ENCODE measurements at regions not wholly inside any gene's neighbourhood (a gene's known extent, or its start where the extent isn't known, plus 50 kb on each side); places are given as distances from the start of the nearest gene placed in this dataset.
"Not testable (repeated sequence)": the region's sequence is repeated elsewhere in the genome, so short reads cannot be mapped to it uniquely, and the experiment has no call there.

DNA sequence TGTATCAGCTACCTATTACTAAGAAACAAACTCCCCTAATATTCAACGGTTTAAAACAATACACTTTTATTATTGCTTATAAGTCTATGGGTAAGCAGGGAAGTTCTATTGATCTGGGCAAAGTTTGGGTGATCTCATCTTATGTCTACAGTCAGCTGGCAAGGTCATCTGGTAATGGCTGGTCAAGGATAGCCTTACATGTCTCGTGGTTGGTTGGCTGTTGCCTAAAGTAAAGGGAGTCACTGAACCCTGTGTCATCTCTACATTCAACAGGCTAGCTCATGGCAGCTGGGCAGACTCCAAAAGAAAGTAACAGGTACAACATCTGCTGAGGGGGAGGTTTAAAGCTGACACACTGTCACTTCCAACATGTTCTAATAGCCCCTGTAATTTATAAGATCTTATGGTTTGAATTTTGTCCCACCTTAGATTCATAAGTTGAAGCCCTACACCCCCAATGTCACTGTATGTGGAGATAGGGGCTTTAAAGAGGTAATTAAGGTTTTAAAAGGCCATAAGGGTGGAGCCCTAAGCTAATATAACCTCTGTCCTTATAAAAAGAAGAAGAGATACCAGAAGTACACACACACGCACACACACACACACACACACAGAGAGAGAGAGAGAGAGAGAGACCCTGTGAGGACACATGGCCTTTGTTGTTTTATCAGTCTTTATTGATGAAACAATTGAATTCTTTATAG lies 419.1 kb downstream of the NPIPA8 start:
- in situ Hi-C loops (cut with MboI; ENCODE audit: low pct_unique_long_range_greater_than_20kb, low sequenced_read_pairs): no loop called here

DNA sequence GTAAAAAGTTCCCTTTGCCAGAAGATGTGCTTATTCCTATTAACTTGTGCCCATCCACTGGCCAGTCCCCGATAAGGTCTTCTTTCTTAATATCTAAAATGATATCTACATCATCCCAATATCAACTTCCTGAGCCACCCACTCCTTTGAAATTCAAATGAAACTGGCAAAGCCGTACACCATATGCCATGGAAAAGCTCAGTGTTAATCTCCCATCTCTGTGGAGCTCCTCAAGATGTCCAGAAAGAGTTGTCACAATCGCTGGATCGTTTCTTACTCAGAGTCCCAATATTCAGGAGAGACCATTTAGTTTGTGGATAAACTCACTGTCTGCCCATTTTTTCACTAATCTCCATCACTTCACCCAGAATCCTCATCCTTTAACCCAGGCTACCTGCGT lies 420.7 kb downstream of the NPIPA8 start:
- in situ Hi-C loops (cut with MboI; ENCODE audit: low pct_unique_long_range_greater_than_20kb, low sequenced_read_pairs): no loop called here
- DNase-seq: no peak

More for the DNA sequence above, 419.1 kb downstream of the NPIPA8 start:
- DNase-seq: no peak

DNA sequence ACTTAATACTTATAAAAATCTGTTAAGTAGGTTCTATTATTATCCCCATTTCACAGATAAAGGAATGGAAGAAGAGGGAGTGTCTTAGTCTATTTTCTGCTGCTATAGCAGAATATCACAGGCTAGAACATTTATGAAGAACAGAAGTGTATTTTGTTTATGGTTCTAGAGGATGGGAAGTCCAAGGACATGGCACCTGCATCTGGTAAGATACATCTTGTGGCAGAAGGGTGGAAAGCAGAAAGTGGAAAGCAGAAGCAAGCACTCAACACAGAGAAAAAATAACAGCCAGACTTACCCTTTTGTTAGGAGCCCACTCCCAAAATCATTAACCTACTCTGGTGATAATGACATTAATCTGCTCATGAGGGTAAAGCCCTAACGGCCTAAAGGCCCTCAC lies 422.4 kb downstream of the NPIPA8 start:
- in situ Hi-C loops (cut with MboI; ENCODE audit: low pct_unique_long_range_greater_than_20kb, low sequenced_read_pairs): no loop called here
- no peak for DNase-seq

DNA sequence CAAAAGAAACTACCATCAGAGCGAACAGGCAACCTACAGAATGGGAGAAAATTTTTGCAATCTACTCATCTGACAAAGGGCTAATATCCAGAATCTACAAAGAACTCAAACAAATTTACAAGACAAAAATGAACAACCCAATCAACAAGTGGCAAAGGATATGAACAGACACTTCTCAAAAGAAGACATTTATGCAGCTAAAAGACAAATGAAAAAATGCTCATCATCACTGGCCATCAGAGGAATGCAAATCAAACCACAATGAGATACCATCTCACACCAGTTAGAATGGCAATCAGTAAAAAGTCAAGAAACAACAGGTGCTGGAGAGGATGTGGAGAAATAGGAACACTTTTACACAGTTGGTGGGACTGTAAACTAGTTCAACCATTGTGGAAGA lies 425.0 kb downstream of the NPIPA8 start:
- in situ Hi-C loops (cut with MboI; ENCODE audit: low pct_unique_long_range_greater_than_20kb, low sequenced_read_pairs): not testable (repeated sequence)

DNA sequence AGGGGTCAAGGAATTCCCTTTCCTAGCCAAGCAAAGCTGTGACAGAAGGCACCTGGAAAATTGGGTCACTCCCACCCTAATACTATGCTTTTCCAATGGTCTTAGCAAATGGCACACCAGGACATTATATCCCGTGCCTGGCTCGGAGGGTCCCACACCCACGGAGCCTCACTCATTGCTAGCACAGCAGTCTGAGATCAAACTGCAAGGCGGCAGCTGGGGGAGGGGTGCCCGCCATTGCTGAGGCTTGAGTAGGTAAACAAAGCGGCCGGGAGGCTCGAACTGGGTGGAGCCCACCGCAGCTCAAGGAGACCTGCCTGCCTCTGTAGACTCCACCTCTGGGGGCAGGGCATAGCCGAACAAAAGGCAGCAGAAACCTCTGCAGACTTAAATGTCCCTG lies 429.9 kb downstream of the NPIPA8 start:
- DNase-seq; in situ Hi-C loops (cut with MboI; ENCODE audit: low pct_unique_long_range_greater_than_20kb, low sequenced_read_pairs): not testable (repeated sequence)

More for the DNA sequence above, 425.0 kb downstream of the NPIPA8 start:
- not testable (repeated sequence) for DNase-seq

DNA sequence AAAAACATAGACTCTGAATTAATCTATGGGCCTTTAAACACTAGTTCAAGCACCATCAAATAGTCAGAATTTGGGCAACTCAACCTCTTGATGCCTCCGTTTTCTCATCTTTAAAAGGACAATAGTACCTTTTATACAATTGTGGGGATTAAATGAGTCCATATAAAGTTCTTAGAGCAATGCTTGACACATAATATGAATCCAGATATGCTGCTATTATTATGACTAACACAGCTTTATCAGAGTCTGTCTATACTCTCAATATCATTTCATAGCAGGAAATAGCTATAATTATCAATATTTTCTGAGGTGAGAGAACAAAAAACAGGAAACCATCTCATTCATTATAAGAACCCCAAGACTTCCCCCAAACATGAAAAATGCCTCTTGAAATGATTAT lies 430.5 kb upstream of the XYLT1 start:
- no peak for DNase-seq
- in situ Hi-C loops (cut with MboI; ENCODE audit: low pct_unique_long_range_greater_than_20kb, low sequenced_read_pairs): no loop called here

DNA sequence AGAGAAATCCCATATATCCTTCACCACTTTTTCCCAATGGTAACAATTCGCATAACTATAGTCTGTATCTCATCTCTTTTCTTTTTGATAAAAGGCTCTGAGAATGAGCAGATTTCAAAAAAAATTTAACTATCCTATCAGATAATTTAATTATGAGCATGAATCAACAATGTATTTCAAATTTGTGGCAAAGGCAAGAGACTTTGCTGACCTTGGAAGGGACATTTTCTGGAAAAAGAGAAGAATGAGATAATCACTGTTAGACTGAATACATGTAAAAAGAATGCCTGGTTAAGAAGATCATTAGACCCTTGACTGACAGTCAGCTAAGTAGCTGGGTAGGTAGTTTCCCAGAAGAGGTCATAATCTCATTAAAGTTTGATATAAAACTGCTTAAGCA lies 428.4 kb upstream of the XYLT1 start:
- in situ Hi-C loops (cut with MboI; ENCODE audit: low pct_unique_long_range_greater_than_20kb, low sequenced_read_pairs): no loop called here
- no peak for DNase-seq

DNA sequence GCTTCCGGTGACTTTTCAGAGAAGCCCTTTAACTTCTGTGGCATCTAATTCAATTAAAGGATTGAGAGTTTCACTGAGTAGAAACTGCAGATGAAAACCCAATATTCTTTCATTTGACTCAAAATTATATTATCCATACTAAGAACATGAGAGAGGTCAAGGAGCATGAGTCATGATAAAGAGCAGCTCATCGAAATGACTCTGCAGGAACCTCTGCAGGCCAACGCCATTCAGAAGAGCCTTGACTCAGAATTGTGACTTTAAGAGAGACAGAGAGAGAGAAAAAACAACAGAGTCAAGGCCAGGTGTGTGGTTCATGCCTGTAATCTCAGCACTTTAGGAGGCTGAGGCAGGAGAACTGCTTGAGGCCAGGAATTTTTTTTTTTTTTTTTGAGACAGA lies 417.2 kb upstream of the XYLT1 start:
- in situ Hi-C loops (cut with MboI; ENCODE audit: low pct_unique_long_range_greater_than_20kb, low sequenced_read_pairs): no loop called here
- no peak for DNase-seq

DNA sequence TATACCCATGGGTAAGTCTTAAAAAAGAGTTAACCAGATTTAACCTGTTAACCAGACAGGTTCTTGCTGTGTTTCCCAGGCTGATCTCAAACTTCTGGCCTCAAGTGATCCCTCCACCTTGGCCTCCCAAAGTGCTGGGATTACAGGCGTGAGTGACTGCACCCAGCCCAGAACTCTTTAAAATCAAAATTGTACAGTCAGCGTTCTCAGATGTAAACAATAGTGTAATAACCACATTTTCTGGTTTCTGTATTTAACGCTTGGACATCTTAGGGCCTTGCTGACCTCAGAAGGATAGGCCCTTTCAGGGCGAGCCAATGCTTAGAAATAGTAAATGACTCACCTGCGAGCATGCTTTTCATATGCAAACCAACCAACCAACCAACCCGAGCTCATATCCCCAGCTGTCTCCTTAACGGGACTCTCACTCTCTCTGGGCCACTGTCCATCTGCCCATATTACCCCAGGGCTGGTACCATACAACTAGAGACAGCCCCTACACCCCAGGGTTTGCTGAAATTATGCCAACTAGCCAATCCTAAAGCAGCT lies 415.0 kb upstream of the XYLT1 start:
- in situ Hi-C loops (cut with MboI; ENCODE audit: low pct_unique_long_range_greater_than_20kb, low sequenced_read_pairs): no loop called here
- no peak for DNase-seq

DNA sequence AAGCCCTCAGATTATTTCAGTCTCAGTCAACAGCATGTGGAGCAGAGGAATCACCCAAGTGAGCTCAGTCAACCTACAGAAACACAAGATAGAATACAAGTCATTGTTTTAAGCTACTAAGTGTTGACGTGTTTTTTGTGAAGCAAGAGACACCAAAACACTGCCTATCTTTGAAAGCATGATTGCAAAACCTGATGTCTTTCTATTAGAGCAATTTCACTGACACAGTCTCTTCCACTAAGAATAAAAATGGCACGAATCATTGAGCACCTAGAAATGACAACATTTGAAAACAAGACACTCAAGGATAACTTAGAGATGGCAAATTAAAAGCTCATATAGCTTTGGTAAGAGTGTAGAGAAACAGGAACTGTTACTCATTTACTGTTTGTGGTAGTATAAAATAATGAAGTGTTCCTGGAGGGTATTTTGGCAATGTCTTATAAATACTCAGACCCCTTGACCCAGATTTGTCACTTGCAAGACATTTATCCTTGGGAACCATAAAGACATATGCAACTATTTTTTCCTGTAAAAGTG lies 407.1 kb upstream of the XYLT1 start:
- in situ Hi-C loops (cut with MboI; ENCODE audit: low pct_unique_long_range_greater_than_20kb, low sequenced_read_pairs): no loop called here
- no peak for DNase-seq

DNA sequence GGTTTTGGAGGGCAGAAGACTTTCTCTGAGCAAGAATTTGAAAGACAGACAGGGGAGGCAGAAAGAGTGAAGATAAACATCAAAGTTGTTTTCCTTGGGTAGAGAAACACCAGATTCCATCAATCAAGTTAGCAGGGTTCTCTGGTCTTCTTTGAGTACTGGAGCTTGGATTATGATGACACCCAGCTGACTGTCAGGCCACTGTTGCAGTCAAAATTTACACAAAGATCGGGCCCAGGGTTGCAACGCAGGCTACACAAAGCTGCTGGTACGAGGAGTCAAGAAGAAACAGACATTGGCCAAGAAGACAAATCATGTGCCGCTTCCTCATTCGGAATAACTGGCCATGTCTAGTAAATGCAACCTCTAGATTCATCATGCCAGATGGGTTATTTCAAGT lies 396.2 kb upstream of the XYLT1 start:
- in situ Hi-C loops (cut with MboI; ENCODE audit: low pct_unique_long_range_greater_than_20kb, low sequenced_read_pairs): no loop called here
- no peak for DNase-seq

DNA sequence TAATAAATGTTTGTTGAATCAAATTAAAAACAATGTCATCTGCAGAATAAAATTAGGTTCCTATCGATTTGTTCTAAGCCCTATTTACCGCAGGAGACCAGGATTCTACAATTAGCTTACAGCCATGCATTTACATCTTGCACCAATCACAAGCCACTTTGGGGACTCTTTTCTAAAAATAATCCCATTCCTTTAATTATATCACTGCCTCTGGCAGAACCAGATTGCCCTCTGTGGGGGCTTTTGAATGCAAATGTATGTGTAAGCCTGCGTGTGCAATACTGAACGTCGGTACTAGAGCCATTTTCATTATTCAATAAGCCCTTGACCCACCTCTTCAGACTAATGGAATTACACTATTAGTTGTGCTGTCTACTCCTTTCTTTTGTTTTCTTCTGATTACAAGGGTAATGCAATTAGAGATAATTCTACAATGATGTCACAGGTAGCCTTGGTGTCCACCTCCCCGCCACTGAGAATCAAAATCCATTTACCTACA lies 391.3 kb upstream of the XYLT1 start:
- in situ Hi-C loops (cut with MboI; ENCODE audit: low pct_unique_long_range_greater_than_20kb, low sequenced_read_pairs): no loop called here
- DNase-seq: no peak

DNA sequence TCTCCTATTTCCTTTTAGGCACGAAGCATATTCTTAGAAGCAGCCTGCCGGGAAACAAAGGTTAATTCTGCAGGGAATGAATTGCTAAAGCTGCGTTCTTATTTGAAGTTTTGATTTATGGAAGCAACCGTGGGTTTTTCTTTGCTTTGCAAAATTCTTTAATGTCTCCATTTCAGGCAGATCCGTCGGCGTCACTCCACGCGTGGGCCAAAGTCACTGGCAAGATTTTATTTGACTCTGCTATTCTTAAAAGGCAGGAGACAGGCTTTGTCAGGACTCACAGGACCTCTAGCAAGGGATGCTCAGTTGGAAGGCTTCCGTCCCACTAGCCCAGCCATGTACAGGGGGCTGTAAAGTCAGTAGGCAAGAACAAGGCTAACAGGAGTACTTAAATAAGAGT lies 387.3 kb upstream of the XYLT1 start:
- no peak for DNase-seq
- in situ Hi-C loops (cut with MboI; ENCODE audit: low pct_unique_long_range_greater_than_20kb, low sequenced_read_pairs): no loop called here

DNA sequence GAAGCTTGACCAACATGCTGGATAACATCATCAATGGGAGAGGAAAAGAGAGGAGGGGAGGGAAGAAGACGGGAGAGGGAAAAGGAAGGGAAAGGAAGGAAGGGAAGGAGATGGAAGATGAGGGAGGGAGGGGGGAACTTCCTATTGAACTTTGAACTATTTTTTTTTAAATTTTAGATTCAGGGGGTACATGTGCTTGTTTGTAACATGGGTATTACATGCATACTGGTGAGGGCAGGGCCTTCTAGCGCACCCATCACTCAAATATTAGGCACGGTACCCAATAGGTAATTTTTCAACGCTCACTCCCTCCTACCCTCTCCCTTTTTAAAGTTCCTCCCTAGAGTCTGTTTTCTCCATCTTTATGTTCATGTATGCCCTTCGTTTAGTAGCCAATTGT lies 383.2 kb upstream of the XYLT1 start:
- in situ Hi-C loops (cut with MboI; ENCODE audit: low pct_unique_long_range_greater_than_20kb, low sequenced_read_pairs): no loop called here
- DNase-seq: no peak

DNA sequence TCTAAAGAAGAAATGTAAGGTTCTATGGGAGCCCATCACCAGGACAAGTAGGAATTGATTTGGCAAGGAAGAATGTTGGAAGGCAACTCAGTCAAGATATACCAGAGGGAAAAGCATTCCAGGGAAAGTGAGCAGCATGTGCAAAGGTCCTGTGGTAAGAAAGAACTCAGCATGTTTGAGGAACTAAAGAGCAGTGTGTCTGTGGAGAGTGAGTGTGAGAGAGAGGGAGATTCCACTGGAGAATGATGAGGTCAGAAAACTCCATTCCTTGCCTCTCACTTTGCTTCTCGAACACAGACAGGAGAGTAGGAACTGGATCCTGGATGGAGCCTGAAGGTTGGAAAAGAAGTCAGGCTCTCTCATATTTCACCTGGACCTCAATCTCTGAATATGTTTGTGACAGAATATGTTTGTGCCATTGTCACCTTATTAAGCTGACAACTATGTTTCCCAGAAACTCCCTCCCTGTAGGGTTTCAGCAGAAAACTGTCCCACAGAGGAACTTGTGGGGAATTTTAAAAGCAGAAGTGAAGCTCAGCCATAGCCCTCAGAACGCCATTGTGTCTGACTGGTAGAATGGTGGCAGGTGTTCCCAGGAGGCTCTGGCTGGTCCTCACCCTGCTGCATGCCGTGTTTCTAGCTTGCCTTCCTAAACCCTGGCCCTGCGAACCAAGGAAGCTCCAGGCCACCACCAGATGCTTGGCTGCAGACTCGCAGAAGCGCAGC lies 382.4 kb upstream of the XYLT1 start:
- DNase-seq: no peak
- in situ Hi-C loops (cut with MboI; ENCODE audit: low pct_unique_long_range_greater_than_20kb, low sequenced_read_pairs): no loop called here

DNA sequence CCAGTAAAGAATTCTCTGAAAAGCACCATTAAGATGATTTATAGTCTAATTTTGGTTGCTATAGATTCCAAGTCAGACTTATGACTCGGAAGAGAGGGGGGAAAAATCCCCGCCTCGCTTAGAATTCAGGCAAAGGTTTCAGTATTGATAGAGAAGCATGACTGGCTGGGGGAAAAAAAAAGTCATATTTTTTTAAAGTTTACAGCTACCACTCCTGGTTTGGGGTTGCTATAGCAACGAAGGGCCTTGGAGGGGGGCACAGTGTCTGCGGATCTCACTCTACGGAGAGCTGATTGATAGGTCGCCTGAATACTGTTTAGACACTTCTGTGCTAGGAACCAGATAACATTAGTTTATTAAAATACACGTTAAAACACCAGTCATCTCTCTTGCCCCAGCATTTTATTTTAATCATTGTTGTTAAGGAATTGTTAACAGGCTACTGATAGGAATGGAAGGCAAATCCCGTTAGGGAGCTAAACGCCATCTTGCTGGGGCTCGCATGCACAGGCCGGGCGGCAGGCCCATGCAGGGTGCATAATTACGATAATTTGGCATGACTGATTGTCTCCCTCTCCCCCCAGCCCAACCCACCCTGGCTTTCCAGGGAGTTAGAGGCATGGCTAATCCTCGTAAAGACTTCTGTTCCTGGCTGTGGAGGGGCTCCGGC lies 380.0 kb upstream of the XYLT1 start:
- in situ Hi-C loops (cut with MboI; ENCODE audit: low pct_unique_long_range_greater_than_20kb, low sequenced_read_pairs): no loop called here
- no peak for DNase-seq

DNA sequence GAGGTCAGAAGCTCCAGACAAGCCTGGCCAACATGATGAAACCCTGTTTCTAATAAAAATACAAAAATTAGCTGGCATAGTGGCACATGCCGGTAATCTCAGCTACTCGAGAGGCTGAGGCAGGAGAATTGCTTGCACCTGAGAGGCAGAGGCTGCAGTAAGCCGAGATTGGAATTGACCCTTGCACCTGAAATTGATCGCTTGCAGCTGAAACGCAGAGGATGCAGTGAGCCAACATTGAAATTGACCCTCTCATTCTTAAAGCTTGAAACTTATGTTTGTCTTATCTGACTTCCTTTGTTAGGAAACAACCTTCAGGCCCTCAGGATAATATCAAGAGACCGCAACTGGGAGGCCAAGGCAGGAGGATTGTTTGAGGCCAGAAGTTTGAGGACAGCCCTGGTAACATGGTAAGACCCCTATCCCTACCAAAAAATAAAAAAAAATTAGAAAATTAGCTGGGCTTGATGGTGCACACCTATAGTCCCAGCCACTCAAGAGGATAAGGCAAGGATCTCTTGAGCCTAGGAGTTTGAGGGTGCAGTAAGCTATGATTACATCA lies 376.6 kb upstream of the XYLT1 start:
- in situ Hi-C loops (cut with MboI; ENCODE audit: low pct_unique_long_range_greater_than_20kb, low sequenced_read_pairs): no loop called here
- no peak for DNase-seq

DNA sequence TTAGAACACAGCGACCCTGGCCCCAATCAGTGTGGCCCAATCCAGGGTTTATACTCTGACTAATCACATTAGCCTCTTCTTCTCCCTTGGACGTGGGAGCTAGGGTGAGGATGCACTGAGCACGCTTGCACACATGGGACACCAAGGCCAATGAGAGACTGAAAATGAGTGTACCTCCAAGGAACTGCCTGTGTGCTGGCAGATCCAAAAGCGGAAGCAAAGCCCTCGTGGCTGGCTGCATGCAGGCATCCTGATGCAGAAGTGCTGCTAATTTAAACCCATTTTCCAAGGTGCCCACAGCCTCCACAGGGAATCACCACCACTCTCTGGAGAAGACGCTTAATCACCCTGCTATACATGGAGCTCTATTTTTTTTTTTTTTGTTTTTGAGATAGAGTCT lies 375.3 kb upstream of the XYLT1 start:
- DNase-seq: no peak
- in situ Hi-C loops (cut with MboI; ENCODE audit: low pct_unique_long_range_greater_than_20kb, low sequenced_read_pairs): no loop called here

DNA sequence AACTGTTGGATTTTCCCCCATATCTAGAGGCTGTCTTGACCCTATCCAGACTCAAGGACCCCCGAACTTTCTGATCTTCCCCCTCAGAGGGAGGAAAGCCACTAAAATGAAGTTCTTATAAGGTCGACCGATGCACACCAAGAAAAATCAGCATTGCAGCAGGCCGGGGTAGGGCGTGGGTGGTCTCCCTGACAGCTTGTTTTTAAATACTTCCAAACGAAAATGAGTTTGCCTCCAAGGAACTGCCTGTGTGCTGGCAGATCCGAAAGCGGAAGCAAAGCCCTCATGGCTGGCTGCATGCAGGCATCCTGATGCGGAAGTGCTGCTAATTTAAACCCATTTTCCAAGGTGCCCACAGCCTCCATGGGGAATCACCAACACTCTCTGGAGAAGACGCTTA lies 374.3 kb upstream of the XYLT1 start:
- in situ Hi-C loops (cut with MboI; ENCODE audit: low pct_unique_long_range_greater_than_20kb, low sequenced_read_pairs): no loop called here
- DNase-seq: no peak

Measured in KBM-7 (cell line).